Activated CD4-positive, CD25-positive, alpha-beta regulatory T cell (primary cell): ENCODE measurements at regions not wholly inside any gene's neighbourhood (a gene's known extent, or its start where the extent isn't known, plus 50 kb on each side); places are given as distances from the start of the nearest gene placed in this dataset.
"Not testable (repeated sequence)": the region's sequence is repeated elsewhere in the genome, so short reads cannot be mapped to it uniquely, and the experiment has no call there.

Source experiments
- DNase-seq, 4 experiments: peaks; one replicate each; lab custom pipeline; 2025; lab: John Stamatoyannopoulos, UW

DNA sequence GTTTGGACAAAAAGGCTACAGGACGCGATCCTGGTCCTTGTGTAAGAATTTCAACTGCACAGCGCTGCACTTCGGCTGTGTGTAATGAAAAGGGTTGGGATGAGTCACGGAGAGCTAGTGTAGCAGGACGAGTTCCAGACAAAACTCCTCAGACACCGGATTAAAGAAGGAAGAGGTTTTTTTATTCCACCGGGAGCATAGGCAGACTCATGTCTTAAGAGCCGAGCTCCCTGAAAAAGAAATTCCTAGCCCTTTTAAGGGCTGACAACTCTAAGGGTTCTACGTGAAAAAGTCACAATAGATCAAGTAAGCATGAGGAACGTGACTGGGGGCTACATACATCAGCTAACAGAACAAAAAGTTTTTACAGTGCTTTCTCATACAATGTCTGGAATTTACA lies 54.8 kb upstream of the FAM90A1 start:
- DNase-seq: not testable (repeated sequence)

DNA sequence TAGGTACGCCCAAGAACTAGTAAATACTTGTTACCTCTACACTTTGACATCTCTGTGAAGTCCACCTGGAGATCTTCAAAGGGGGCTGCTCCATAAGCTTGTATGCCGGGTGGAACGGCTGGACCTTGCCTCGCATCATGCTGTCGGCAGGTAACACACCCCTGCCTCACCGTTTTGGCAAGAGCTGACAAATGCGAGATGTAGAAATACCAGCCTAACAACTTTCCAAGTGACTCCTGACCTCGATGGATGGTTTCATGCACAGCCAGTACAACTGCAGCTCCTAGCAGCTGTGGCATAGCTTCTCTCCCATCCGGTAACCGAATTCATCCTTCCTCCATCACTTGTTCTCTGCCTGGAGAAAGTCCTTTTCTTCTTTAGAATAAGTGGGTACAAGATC lies 58.3 kb upstream of the FAM90A1 start:
- DNase-seq: not testable (repeated sequence)

GRCh38 chr12:8291764-8292163 lies 64.3 kb upstream of the FAM90A1 start:
- not testable (repeated sequence) for DNase-seq

DNA sequence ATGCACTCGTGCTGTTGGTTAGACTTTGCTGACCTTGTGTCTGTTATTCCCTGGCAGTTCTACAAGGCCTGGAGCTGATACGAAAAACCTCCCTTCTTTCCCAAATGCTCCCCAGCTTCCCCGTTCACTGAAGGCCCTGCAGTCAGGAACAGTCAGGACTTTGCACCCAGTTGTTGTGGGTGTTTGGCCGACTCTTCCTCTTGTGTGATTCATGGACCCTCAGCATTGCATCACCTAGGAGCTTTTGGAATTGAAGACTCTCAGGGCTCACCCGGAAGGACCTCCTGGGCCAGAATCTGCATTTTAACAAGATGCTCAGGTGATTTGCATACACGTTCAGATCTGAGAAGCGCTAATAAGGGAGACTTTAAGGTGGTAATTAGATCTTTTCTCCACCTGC lies 67.2 kb upstream of the FAM90A1 start:
- not testable (repeated sequence) for DNase-seq

- DNase-seq: not testable (repeated sequence)
Observed at GRCh38 chr12:8308611-8309010, 81.2 kb upstream of the FAM90A1 start.

- DNase-seq: not testable (repeated sequence)
Observed at GRCh38 chr12:8315997-8316396, 88.6 kb upstream of the FAM90A1 start.

GRCh38 chr12:8317675-8318074 lies 90.3 kb upstream of the FAM90A1 start:
- DNase-seq: not testable (repeated sequence)

DNA sequence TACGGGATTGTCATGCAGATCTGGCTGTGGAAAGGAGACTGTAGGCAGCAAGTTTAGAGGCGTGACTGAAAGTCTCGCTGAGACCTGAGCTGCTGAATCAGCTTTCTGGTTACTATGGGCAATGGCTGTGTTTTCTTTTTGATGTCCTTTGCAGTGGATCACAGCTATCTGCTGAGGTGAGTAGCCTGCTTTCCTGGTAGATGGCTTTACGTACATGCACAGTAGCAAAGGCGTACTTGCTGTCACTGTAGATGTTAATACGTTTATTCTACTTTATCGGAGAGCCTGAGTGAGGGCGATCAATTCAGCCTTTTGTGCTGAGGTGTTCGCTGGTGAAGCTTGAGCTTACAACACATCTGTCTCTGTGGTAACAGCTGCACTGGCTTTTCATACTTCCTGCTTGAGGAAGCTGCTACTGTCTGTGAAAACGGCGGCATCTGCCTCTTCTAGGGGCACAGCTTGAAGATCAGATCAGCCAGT lies 92.9 kb upstream of the FAM90A1 start:
- peak in 1 of 4 experiments; percentile 4 for DNase-seq

GRCh38 chr12:8320791-8321370 lies 93.5 kb upstream of the FAM90A1 start:
- DNase-seq: not testable (repeated sequence)

DNA sequence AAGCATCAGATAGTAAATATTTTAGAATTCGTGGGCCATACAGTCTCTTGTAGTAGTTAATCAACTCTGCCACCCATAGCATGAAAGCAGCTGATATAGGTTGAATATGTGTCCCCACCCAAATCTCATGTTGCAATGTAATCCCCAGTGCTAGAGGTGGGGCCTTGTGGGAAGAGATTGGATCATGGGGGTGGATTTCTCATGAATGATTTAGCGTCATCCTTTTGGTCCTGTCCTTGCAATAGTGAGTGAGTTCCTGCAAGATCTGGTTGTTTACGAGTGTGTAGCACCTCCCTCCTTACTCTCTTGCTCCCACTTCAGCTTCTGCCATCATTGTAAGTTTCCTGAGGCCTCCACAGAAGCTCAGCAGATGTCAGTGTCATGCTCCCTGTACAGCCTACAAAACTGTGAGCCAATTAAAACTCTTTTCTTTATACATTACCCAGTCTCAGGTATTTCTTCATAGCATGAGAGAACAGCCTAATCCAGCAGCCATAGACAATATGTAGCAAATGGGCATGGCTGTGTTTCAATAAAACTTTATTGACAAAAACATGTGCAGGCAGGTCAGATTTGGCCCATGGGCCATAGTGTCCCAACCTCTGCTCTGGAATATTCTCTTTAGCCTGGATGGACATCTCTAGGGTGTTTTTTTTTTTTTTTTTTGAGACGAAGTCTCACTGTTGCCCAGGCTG lies 97.9 kb upstream of the FAM90A1 start:
- DNase-seq: not testable (repeated sequence)

- DNase-seq: not testable (repeated sequence)
Observed at GRCh38 chr12:8328835-8329234, 101.4 kb upstream of the FAM90A1 start.

DNA sequence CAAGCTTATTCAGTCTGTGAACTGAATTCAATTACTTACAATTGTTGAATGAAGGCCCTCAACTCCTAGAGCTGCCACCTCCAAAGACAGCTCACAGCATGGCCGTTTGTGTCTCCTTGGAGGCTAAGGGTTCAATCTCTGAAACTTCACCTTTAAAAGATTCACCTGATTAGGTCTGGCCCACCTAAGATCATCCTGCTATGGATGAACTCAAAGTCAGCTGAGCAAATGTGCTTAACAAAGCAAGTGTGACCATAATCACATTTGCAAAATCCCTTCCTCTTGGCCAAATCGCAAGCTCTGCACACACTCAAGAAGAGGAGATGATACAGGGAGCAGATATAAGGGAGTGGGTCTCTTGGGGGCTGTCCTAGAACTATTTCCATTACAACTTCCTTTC lies 105.0 kb upstream of the FAM90A1 start:
- not testable (repeated sequence) for DNase-seq

DNA sequence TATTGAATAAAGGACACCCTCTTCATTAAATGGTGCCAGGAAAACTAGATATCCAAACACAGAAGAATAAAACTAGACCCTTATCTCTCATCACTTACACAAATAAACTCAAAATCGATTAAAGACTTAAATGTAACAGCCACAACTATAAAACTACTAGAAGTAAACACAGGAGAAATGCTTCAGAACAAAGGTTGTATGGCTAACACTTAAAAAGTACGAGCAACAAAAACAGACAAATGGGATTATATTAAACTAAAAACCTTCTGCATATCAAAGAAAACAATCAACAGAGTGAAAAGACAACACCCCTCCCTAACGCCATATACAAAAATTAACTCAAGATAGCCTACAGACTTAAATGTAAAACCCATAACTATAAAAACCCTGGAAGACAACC lies 104.7 kb upstream of the CLEC6A start:
- DNase-seq: not testable (repeated sequence)

DNA sequence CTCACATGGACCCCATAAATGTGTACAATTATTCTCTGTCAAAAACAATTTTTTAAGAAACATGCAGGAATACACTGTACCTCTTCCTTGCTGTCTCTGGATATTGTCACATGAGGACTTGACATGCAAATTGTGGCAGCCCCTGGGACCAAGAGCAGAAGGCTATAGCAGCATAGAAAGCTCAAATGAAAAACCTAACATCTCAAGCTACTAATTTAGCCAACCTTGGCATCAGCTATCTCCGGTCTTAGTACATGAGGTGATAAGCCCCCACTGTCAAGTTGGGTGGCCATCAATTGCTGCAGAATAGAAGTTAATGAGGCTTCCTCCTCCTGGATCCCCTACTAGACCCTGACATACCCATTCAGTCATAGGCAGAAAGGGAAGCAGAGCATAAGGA lies 101.0 kb upstream of the CLEC6A start:
- DNase-seq: not testable (repeated sequence)

GRCh38 chr12:8355531-8355930 lies 100.2 kb upstream of the CLEC6A start:
- not testable (repeated sequence) for DNase-seq

DNA sequence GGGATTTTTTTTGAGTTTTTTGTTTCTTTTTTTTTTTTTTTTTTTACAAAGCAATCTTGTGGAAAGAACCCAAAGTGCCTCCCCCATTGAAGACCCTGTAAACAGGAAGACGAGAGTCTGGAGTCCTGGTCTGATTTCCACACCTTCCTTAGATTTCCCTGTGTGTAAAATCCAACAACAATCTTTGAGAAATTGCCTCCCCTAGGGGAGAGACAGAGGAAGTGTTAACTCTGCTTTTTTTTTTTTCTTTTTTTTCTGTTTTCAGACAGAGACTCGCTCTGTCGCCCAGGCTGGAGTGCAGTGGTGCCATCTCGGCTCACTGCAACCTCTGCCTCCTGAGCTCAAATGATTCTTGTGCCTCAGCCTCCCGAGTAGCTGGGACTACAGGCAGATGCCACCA lies 82.0 kb upstream of the CLEC6A start:
- DNase-seq: not testable (repeated sequence)

GRCh38 chr12:8375122-8375521 lies 80.6 kb upstream of the CLEC6A start:
- DNase-seq: not testable (repeated sequence)

DNA sequence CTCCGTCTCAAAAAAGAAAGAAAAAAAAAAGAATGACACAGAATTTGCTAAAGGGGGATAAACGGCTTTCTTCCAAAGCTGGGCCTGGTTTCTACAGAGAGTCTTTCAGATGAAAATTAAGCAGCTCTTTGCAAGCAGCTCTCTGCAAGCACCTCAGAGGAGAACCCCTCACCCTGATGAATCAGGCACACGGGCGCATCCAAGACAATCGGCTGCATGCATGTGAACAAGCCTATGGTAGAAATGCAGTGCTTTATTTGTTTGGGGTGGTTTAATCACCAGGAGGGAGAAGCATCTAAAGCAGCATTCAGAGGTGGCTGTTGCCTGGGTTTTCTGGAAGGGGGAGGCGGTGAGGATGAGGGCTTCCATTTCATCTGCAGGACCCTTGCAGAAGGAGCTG lies 78.0 kb upstream of the CLEC6A start:
- not testable (repeated sequence) for DNase-seq

DNA sequence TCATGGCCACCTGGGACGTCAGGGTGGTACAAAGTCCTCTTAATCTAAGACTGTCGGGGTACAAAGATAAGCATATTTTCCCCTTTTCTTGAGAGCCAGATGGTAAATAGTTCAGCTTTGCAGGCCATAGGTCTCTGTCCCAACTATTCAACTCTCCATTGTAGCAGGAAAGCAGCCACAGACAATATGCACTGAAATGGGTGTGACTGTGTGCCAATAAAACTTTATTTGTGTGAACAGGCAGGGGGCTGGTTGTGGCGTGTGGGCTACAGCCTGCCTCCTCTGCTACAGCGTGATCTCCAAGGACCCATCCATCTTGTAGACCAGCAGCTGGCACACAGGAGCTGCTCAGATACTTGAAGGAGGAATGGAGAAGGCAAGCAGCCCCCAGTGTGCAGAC lies 73.2 kb upstream of the CLEC6A start:
- not testable (repeated sequence) for DNase-seq

GRCh38 chr12:8384686-8385085 lies 71.1 kb upstream of the CLEC6A start:
- DNase-seq: not testable (repeated sequence)

DNA sequence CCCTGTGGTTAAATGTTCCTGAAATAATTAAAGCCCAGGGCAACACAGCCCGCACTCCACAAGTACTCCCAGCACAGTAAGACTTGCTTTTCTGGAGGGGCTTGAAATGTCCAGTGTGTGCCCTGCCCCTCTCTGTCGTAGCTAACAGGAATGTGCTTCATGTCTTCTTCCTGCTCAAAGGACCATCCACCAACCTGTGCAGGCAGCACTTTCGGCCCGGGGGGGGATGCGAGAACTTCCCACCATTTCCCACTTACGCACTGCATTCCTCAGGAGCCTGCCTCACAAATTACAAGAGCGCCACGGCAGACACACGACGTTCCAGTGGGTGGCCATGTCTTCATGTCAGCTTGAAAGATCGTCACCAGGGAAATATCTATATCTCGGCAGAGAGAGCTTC lies 70.3 kb upstream of the CLEC6A start:
- not testable (repeated sequence) for DNase-seq

GRCh38 chr12:8386661-8387060 lies 69.1 kb upstream of the CLEC6A start:
- not testable (repeated sequence) for DNase-seq

DNA sequence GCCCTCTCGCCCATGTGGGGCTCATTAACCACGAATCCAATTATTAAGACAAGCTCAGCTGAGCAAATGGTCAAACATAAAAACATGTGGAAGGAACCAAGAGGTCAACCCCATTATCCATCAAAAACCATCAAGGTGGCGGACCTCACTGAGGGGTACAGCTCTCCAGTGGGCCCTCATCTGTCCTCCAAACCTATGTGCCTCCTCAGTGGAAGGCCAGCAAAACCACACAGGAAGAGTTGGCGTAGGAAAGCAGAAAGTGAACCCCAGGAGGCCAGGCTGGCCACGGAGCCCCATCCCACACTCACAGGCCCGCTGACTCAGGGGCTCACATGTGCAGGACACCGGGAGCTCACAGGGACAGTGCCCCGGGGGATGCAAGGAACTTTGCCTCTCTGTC lies 66.5 kb upstream of the CLEC6A start:
- not testable (repeated sequence) for DNase-seq
